WTC11 (cell line): ENCODE measurements at regions not wholly inside any gene's neighbourhood (a gene's known extent, or its start where the extent isn't known, plus 50 kb on each side); places are given as distances from the start of the nearest gene placed in this dataset.

Experiments
- ATAC-seq: fragments of 200-7000 bp; cut with Tn5 transposase; 2 replicates; pipeline ENCODE4 v1.10.0; 2021; ENCODE audit warnings: mild to moderate bottlenecking, moderate library complexity
- CTCF ChIA-PET: fragments of 300-600 bp; sonication (Branson Sonifier 250); formaldehyde crosslinking; loops from one replicate; lab custom pipeline; 2021; ENCODE audit warnings: antibody characterized with exemption; lab: Charles Lee
- POLR2A ChIA-PET: fragments of 350-600 bp; sonication (Branson Sonifier 250); formaldehyde crosslinking; loops from one replicate; lab custom pipeline; 2021; ENCODE audit warnings: antibody characterized with exemption; lab: Charles Lee
- DNase-seq: peaks from one replicate; pipeline ENCODE4 v3.0.0; 2021; ENCODE audit warnings: low spot score
- H3K27ac Mint-ChIP-seq: 2 replicates; pipeline ENCODE4 v1.8.0; 2021; ENCODE audit warnings: mixed read lengths
- H3K27me3 Mint-ChIP-seq: 2 replicates; pipeline ENCODE4 v1.8.0; 2021; ENCODE audit warnings: low read depth, mild to moderate bottlenecking, moderate library complexity, mixed read lengths
- H3K36me3 Mint-ChIP-seq: 2 replicates; pipeline ENCODE4 v1.8.0; 2021; ENCODE audit warnings: mixed read lengths
- H3K4me1 Mint-ChIP-seq: 2 replicates; pipeline ENCODE4 v1.8.0; 2022; ENCODE audit warnings: mixed read lengths
- H3K4me3 Mint-ChIP-seq: 2 replicates; pipeline ENCODE4 v1.8.0; 2021; ENCODE audit warnings: mild to moderate bottlenecking, moderate library complexity, mixed read lengths
- H3K9me3 Mint-ChIP-seq: 2 replicates; pipeline ENCODE4 v1.8.0; 2021; ENCODE audit warnings: mixed read lengths
- CBFB ChIP-seq: sonication (generic); formaldehyde crosslinking; IDR thresholded peaks from 2 replicates; pipeline ENCODE4 v1.8.1; 2022; ENCODE audit warnings: mild to moderate bottlenecking, low read depth, missing genetic modification reagents
- CREB1 ChIP-seq: sonication (generic); formaldehyde crosslinking; IDR thresholded peaks from 2 replicates; pipeline ENCODE4 v1.8.0; 2023; ENCODE audit warnings: mild to moderate bottlenecking, missing genetic modification reagents
- FOXJ3 ChIP-seq: sonication (generic); formaldehyde crosslinking; IDR thresholded peaks from 2 replicates; pipeline ENCODE4 v1.9.0; 2021; ENCODE audit warnings: missing genetic modification reagents, mild to moderate bottlenecking, borderline replicate concordance
- JUN ChIP-seq: sonication (generic); formaldehyde crosslinking; IDR thresholded peaks from 2 replicates; pipeline ENCODE4 v1.8.0; 2023; ENCODE audit warnings: mild to moderate bottlenecking, missing genetic modification reagents
- RORB ChIP-seq: fragments of 250-450 bp; sonication (Bioruptor Pico); IDR thresholded peaks from 2 replicates; pipeline ENCODE4 v1.9.0; 2021; ENCODE audit warnings: mild to moderate bottlenecking
- SP1 ChIP-seq: sonication (generic); formaldehyde crosslinking; conservative IDR thresholded peaks from 2 replicates; pipeline ENCODE4 v1.8.1; 2022; ENCODE audit warnings: missing genetic modification reagents
- ZNF232 ChIP-seq: sonication (generic); formaldehyde crosslinking; IDR thresholded peaks from 2 replicates; pipeline ENCODE4 v1.8.0; 2022; ENCODE audit warnings: mild to moderate bottlenecking, missing genetic modification reagents
- ZNF671 ChIP-seq: fragments of 250-450 bp; sonication (Bioruptor Pico); IDR thresholded peaks from 2 replicates; pipeline ENCODE4 v1.8.0; 2021; ENCODE audit warnings: mild to moderate bottlenecking
- TF ChIP-seq, protein P1 (sequence below): sonication (generic); formaldehyde crosslinking; conservative IDR thresholded peaks from 2 replicates; pipeline ENCODE4 v1.8.1; 2023; ENCODE audit warnings: mild to moderate bottlenecking, low read depth, missing genetic modification reagents, moderate library complexity
- TF ChIP-seq, protein P2 (sequence below): fragments of 250-450 bp; sonication (Bioruptor Pico); IDR thresholded peaks from 2 replicates; pipeline ENCODE4 v1.8.0; 2021; ENCODE audit warnings: mild to moderate bottlenecking
- TF ChIP-seq, protein P3 (sequence below): sonication (generic); formaldehyde crosslinking; IDR thresholded peaks from 2 replicates; pipeline ENCODE4 v1.8.1; 2022; ENCODE audit warnings: mild to moderate bottlenecking, missing genetic modification reagents, moderate library complexity, borderline replicate concordance
- TF ChIP-seq, protein P4 (sequence below): fragments of 250-450 bp; sonication (Bioruptor Pico); IDR thresholded peaks from 2 replicates; pipeline ENCODE4 v1.9.0; 2021; ENCODE audit warnings: moderate library complexity, mild to moderate bottlenecking, inconsistent platforms, borderline replicate concordance
- TF ChIP-seq, protein P5 (sequence below): sonication (generic); formaldehyde crosslinking; IDR thresholded peaks from 2 replicates; pipeline ENCODE4 v1.8.1; 2023; ENCODE audit warnings: mild to moderate bottlenecking, moderate library complexity, missing genetic modification reagents
- TF ChIP-seq, protein P6 (sequence below): sonication (generic); formaldehyde crosslinking; IDR thresholded peaks from 2 replicates; pipeline ENCODE4 v1.8.1; 2023; ENCODE audit warnings: mild to moderate bottlenecking, missing genetic modification reagents, moderate library complexity
- TF ChIP-seq, protein P7 (sequence below): fragments of 250-450 bp; sonication (Bioruptor Pico); IDR thresholded peaks from 2 replicates; pipeline ENCODE4 v1.9.0; 2021; ENCODE audit warnings: mild to moderate bottlenecking, borderline replicate concordance
- TF ChIP-seq, protein P8 (sequence below): sonication (generic); formaldehyde crosslinking; IDR thresholded peaks from 2 replicates; pipeline ENCODE4 v1.8.0; 2023; ENCODE audit warnings: missing genetic modification reagents, mild to moderate bottlenecking, borderline replicate concordance

DNA sequence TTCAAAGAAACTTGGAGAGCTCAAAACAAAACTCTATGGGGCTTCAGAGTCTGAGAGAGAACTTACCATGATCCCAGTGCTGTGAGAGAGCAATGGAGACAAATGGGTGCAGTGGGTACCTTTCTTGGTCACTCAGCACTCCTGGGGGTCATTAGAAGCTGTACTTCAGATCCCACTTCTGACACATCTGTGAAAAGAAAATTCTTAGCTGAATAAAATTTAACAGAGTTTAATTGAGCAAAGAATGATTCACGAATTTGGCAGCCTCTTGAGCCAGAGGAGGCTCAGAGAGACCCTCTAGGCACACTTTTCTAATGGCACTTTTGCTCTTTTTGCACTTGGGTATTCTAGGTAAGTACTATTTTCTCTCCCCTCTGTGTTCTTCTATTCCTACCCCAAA lies 96.8 kb upstream of the SYT10 start:
- DNase-seq = no peak
- TF ChIP-seq, protein P1, sequence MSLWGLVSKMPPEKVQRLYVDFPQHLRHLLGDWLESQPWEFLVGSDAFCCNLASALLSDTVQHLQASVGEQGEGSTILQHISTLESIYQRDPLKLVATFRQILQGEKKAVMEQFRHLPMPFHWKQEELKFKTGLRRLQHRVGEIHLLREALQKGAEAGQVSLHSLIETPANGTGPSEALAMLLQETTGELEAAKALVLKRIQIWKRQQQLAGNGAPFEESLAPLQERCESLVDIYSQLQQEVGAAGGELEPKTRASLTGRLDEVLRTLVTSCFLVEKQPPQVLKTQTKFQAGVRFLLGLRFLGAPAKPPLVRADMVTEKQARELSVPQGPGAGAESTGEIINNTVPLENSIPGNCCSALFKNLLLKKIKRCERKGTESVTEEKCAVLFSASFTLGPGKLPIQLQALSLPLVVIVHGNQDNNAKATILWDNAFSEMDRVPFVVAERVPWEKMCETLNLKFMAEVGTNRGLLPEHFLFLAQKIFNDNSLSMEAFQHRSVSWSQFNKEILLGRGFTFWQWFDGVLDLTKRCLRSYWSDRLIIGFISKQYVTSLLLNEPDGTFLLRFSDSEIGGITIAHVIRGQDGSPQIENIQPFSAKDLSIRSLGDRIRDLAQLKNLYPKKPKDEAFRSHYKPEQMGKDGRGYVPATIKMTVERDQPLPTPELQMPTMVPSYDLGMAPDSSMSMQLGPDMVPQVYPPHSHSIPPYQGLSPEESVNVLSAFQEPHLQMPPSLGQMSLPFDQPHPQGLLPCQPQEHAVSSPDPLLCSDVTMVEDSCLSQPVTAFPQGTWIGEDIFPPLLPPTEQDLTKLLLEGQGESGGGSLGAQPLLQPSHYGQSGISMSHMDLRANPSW (CRISPR knock-in tag) = no peak
- TF ChIP-seq, protein P2, sequence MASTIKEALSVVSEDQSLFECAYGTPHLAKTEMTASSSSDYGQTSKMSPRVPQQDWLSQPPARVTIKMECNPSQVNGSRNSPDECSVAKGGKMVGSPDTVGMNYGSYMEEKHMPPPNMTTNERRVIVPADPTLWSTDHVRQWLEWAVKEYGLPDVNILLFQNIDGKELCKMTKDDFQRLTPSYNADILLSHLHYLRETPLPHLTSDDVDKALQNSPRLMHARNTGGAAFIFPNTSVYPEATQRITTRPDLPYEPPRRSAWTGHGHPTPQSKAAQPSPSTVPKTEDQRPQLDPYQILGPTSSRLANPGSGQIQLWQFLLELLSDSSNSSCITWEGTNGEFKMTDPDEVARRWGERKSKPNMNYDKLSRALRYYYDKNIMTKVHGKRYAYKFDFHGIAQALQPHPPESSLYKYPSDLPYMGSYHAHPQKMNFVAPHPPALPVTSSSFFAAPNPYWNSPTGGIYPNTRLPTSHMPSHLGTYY (CRISPR knock-in tag) = no peak
- TF ChIP-seq, protein P3, sequence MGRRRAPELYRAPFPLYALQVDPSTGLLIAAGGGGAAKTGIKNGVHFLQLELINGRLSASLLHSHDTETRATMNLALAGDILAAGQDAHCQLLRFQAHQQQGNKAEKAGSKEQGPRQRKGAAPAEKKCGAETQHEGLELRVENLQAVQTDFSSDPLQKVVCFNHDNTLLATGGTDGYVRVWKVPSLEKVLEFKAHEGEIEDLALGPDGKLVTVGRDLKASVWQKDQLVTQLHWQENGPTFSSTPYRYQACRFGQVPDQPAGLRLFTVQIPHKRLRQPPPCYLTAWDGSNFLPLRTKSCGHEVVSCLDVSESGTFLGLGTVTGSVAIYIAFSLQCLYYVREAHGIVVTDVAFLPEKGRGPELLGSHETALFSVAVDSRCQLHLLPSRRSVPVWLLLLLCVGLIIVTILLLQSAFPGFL (CRISPR knock-in tag) = no peak
- TF ChIP-seq, protein P4, sequence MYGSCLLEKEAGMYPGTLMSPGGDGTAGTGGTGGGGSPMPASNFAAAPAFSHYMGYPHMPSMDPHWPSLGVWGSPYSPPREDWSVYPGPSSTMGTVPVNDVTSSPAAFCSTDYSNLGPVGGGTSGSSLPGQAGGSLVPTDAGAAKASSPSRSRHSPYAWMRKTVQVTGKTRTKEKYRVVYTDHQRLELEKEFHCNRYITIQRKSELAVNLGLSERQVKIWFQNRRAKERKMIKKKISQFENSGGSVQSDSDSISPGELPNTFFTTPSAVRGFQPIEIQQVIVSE (CRISPR knock-in tag) = no peak
- peaks cover 5% of the 10 kb centered on the region for H3K9me3 Mint-ChIP-seq
- ATAC-seq = no peak
- H3K36me3 Mint-ChIP-seq = peaks cover 5% of the 10 kb centered on the region; the same call in 1 of the 2 replicates
- no peaks in the 10 kb centered on the region for H3K4me1 Mint-ChIP-seq
- CTCF ChIA-PET = no interaction called here
- no peak overlapping the region for H3K27ac Mint-ChIP-seq
- POLR2A ChIA-PET = no interaction called here
- H3K4me3 Mint-ChIP-seq = no peak overlapping the region
- H3K27me3 Mint-ChIP-seq = no peaks in the 10 kb centered on the region

DNA sequence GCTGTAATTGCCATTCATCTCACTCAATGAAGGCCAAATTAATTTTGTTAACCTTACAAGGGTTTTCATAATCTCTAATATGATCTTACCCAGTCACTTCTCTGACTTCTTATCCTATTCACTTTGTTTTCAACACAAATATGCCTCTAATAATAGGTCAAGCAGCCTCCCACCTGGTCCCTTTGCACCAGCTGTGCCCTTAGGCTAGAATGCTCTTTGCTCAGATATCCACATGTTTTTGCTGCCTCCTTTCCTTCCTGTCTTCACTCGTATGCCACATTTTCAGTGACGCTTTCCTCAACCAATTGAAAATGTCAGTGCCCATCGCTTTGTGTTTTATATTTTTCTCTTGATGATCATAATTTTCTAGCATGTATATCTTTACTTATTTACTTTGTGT lies 106.4 kb upstream of the SYT10 start:
- DNase-seq (no peak), ATAC-seq (no peak)
- Mint-ChIP-seq H3K9me3 (peaks cover 34% of the 10 kb centered on the region), H3K36me3 (peaks cover 22% of the 10 kb centered on the region), H3K4me3 (no peak overlapping the region), H3K27me3 (no peaks in the 10 kb centered on the region; the same call in 1 of the 2 replicates), H3K4me1 (no peaks in the 10 kb centered on the region), H3K27ac (no peak overlapping the region)
- ChIA-PET CTCF (no interaction called here), POLR2A (no interaction called here)
- TF ChIP-seq ZNF671 (CRISPR knock-in tag) (no peak), CBFB (CRISPR knock-in tag) (no peak), RORB (no peak), FOXJ3 (CRISPR knock-in tag) (no peak), JUN (CRISPR knock-in tag) (no peak), SP1 (CRISPR knock-in tag) (no peak), CREB1 (CRISPR knock-in tag) (no peak), ZNF232 (CRISPR knock-in tag) (no peak)
- TF ChIP-seq, protein P5, sequence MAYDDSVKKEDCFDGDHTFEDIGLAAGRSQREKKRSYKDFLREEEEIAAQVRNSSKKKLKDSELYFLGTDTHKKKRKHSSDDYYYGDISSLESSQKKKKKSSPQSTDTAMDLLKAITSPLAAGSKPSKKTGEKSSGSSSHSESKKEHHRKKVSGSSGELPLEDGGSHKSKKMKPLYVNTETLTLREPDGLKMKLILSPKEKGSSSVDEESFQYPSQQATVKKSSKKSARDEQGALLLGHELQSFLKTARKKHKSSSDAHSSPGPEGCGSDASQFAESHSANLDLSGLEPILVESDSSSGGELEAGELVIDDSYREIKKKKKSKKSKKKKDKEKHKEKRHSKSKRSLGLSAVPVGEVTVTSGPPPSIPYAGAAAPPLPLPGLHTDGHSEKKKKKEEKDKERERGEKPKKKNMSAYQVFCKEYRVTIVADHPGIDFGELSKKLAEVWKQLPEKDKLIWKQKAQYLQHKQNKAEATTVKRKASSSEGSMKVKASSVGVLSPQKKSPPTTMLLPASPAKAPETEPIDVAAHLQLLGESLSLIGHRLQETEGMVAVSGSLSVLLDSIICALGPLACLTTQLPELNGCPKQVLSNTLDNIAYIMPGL (CRISPR knock-in tag) = no peak
- TF ChIP-seq, protein P6, sequence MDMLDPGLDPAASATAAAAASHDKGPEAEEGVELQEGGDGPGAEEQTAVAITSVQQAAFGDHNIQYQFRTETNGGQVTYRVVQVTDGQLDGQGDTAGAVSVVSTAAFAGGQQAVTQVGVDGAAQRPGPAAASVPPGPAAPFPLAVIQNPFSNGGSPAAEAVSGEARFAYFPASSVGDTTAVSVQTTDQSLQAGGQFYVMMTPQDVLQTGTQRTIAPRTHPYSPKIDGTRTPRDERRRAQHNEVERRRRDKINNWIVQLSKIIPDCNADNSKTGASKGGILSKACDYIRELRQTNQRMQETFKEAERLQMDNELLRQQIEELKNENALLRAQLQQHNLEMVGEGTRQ (CRISPR knock-in tag) = no peak
- TF ChIP-seq, protein P7, sequence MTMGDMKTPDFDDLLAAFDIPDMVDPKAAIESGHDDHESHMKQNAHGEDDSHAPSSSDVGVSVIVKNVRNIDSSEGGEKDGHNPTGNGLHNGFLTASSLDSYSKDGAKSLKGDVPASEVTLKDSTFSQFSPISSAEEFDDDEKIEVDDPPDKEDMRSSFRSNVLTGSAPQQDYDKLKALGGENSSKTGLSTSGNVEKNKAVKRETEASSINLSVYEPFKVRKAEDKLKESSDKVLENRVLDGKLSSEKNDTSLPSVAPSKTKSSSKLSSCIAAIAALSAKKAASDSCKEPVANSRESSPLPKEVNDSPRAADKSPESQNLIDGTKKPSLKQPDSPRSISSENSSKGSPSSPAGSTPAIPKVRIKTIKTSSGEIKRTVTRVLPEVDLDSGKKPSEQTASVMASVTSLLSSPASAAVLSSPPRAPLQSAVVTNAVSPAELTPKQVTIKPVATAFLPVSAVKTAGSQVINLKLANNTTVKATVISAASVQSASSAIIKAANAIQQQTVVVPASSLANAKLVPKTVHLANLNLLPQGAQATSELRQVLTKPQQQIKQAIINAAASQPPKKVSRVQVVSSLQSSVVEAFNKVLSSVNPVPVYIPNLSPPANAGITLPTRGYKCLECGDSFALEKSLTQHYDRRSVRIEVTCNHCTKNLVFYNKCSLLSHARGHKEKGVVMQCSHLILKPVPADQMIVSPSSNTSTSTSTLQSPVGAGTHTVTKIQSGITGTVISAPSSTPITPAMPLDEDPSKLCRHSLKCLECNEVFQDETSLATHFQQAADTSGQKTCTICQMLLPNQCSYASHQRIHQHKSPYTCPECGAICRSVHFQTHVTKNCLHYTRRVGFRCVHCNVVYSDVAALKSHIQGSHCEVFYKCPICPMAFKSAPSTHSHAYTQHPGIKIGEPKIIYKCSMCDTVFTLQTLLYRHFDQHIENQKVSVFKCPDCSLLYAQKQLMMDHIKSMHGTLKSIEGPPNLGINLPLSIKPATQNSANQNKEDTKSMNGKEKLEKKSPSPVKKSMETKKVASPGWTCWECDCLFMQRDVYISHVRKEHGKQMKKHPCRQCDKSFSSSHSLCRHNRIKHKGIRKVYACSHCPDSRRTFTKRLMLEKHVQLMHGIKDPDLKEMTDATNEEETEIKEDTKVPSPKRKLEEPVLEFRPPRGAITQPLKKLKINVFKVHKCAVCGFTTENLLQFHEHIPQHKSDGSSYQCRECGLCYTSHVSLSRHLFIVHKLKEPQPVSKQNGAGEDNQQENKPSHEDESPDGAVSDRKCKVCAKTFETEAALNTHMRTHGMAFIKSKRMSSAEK (CRISPR knock-in tag) = no peak
- TF ChIP-seq, protein P8, sequence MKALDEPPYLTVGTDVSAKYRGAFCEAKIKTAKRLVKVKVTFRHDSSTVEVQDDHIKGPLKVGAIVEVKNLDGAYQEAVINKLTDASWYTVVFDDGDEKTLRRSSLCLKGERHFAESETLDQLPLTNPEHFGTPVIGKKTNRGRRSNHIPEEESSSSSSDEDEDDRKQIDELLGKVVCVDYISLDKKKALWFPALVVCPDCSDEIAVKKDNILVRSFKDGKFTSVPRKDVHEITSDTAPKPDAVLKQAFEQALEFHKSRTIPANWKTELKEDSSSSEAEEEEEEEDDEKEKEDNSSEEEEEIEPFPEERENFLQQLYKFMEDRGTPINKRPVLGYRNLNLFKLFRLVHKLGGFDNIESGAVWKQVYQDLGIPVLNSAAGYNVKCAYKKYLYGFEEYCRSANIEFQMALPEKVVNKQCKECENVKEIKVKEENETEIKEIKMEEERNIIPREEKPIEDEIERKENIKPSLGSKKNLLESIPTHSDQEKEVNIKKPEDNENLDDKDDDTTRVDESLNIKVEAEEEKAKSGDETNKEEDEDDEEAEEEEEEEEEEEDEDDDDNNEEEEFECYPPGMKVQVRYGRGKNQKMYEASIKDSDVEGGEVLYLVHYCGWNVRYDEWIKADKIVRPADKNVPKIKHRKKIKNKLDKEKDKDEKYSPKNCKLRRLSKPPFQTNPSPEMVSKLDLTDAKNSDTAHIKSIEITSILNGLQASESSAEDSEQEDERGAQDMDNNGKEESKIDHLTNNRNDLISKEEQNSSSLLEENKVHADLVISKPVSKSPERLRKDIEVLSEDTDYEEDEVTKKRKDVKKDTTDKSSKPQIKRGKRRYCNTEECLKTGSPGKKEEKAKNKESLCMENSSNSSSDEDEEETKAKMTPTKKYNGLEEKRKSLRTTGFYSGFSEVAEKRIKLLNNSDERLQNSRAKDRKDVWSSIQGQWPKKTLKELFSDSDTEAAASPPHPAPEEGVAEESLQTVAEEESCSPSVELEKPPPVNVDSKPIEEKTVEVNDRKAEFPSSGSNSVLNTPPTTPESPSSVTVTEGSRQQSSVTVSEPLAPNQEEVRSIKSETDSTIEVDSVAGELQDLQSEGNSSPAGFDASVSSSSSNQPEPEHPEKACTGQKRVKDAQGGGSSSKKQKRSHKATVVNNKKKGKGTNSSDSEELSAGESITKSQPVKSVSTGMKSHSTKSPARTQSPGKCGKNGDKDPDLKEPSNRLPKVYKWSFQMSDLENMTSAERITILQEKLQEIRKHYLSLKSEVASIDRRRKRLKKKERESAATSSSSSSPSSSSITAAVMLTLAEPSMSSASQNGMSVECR (CRISPR knock-in tag) = no peak
